ENCODE measurements at regions not wholly inside any gene's neighbourhood (a gene's known extent, or its start where the extent isn't known, plus 50 kb on each side); places are given as distances from the start of the nearest gene placed in this dataset.

DNA sequence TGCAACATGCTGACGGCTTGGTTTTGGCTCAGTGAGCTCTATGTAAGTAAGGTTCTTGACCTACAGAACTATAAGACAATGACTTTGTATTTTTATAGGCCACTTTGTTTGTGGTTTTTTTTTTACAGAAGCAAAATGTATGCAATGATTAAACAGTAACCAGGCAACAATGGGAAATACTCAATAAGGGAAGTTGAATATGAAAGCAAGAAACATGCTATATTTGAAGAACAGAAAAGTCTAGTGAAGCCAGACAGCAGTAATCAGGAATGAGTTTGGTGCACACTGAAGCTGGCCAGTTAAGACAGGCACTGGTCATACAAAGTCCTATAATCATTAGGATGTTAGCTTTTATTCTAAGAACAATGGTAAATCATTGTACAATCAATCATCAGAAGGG lies 1926.8 kb downstream of the NCAM2 start:
- TF ChIP-seq CTCF (IDR thresholded peaks at IDR 0.05; ENCODE audit: control insufficient read depth, insufficient read depth, low read depth, low read length, missing control alignments): no peak
- no peak overlapping the region for H3K4me3 ChIP-seq (ENCODE audit: control insufficient read depth, low read depth, low read length)
- DNase-seq (ENCODE audit: low read depth): no peak

GRCh38 chr21:22927469-22927868 lies 1929.3 kb downstream of the NCAM2 start:
- no peak for TF ChIP-seq CTCF (IDR thresholded peaks at IDR 0.05; ENCODE audit: control insufficient read depth, insufficient read depth, low read depth, low read length, missing control alignments)
- no peak overlapping the region for H3K4me3 ChIP-seq (ENCODE audit: control insufficient read depth, low read depth, low read length)
- no peak for DNase-seq (ENCODE audit: low read depth)

GRCh38 chr21:22941779-22942490 lies 1943.7 kb downstream of the NCAM2 start:
- no peak overlapping the region for H3K4me3 ChIP-seq (ENCODE audit: control insufficient read depth, low read depth, low read length)
- no peak for TF ChIP-seq CTCF (IDR thresholded peaks at IDR 0.05; ENCODE audit: control insufficient read depth, insufficient read depth, low read depth, low read length, missing control alignments)
- DNase-seq (ENCODE audit: low read depth): no peak

DNA sequence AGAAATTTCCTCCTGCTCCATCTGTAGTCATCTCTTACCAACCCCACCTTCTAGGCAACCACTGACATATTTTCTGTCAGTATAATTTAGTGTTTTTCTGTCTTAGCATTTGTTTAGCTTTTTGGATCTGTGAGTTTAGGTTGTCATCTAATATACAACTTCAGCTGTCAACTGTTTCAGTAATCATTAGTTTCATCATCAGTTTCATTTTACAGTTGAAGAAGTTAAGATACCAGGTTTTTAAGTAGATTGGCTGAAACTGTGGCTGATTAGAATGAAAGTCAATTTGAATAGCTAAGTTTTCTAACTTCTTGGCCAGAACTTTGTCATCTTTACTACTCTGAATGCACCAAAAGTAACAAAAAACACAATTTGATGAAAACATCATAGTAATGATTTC lies 1957.3 kb downstream of the NCAM2 start:
- no peak for TF ChIP-seq CTCF (IDR thresholded peaks at IDR 0.05; ENCODE audit: control insufficient read depth, insufficient read depth, low read depth, low read length, missing control alignments)
- no peak overlapping the region for H3K4me3 ChIP-seq (ENCODE audit: control insufficient read depth, low read depth, low read length)
- DNase-seq (ENCODE audit: low read depth): no peak

- TF ChIP-seq CTCF (IDR thresholded peaks at IDR 0.05; ENCODE audit: control insufficient read depth, insufficient read depth, low read depth, low read length, missing control alignments): no peak
- DNase-seq (ENCODE audit: low read depth): no peak
Measured at GRCh38 chr21:22961258-22961657, 1963.0 kb downstream of the NCAM2 start.

GRCh38 chr21:22965455-22966135 lies 1967.4 kb downstream of the NCAM2 start:
- DNase-seq (ENCODE audit: low read depth): no peak
- no peak for TF ChIP-seq CTCF (IDR thresholded peaks at IDR 0.05; ENCODE audit: control insufficient read depth, insufficient read depth, low read depth, low read length, missing control alignments)
- no peak overlapping the region for H3K4me3 ChIP-seq (ENCODE audit: control insufficient read depth, low read depth, low read length)

More at GRCh38 chr21:22961258-22961657, 1963.0 kb downstream of the NCAM2 start:
- H3K4me3 ChIP-seq (ENCODE audit: control insufficient read depth, low read depth, low read length): no peak overlapping the region
